KMS-11 (cell line): ENCODE measurements at regions not wholly inside any gene's neighbourhood (a gene's known extent, or its start where the extent isn't known, plus 50 kb on each side); places are given as distances from the start of the nearest gene placed in this dataset.

Source experiments
- H2AFZ ChIP-seq: fragments of 200-600 bp; sonication (generic); 2 replicates; pipeline ENCODE4 v1.6.1; 2016; ENCODE audit warnings: antibody characterized with exemption, mixed run types, low read depth
- H3K27ac ChIP-seq: fragments of 200-600 bp; sonication (generic); 2 replicates; pipeline ENCODE4 v1.6.1; 2016; ENCODE audit warnings: mild to moderate bottlenecking, mixed run types
- H3K27me3 ChIP-seq: fragments of 200-600 bp; sonication (generic); 2 replicates; pipeline ENCODE4 v1.6.1; 2017; ENCODE audit warnings: mild to moderate bottlenecking, low read depth, mixed run types, moderate library complexity; ENCODE audit not compliant: insufficient read depth
- H3K36me3 ChIP-seq: fragments of 200-600 bp; sonication (generic); 2 replicates; pipeline ENCODE4 v1.6.1; 2017; ENCODE audit warnings: mild to moderate bottlenecking, mixed run types; ENCODE audit not compliant: insufficient read depth
- H3K4me1 ChIP-seq: fragments of 200-600 bp; sonication (generic); 2 replicates; pipeline ENCODE4 v1.6.1; 2016; ENCODE audit warnings: mild to moderate bottlenecking, low read depth, mixed run types; ENCODE audit not compliant: poor library complexity, severe bottlenecking
- H3K4me2 ChIP-seq: fragments of 200-600 bp; sonication (generic); 2 replicates; pipeline ENCODE4 v1.7.0; 2016; ENCODE audit warnings: mild to moderate bottlenecking, mixed run types
- H3K4me3 ChIP-seq: fragments of 200-600 bp; sonication (generic); IDR thresholded peaks from 2 replicates; pipeline ENCODE4 v1.6.1; 2017; ENCODE audit warnings: low read depth, low read length, mixed read lengths; ENCODE audit not compliant: insufficient read depth
- H3K79me2 ChIP-seq: fragments of 200-600 bp; sonication (generic); 2 replicates; pipeline ENCODE4 v1.6.1; 2016; ENCODE audit warnings: low read depth, mixed run types; ENCODE audit not compliant: insufficient read depth
- H3K9ac ChIP-seq: fragments of 200-600 bp; sonication (generic); 2 replicates; pipeline ENCODE4 v1.6.1; 2016; ENCODE audit warnings: mild to moderate bottlenecking, mixed run types
- H4K20me1 ChIP-seq: fragments of 200-600 bp; sonication (generic); 2 replicates; pipeline ENCODE4 v1.6.1; 2016; ENCODE audit warnings: mild to moderate bottlenecking, mixed run types; ENCODE audit not compliant: insufficient read depth
- CTCF ChIP-seq: fragments of 200-600 bp; sonication (generic); conservative IDR thresholded peaks from 2 replicates; pipeline ENCODE4 v1.6.1; 2017; ENCODE audit warnings: low read depth, mild to moderate bottlenecking, antibody characterized with exemption, low read length, moderate library complexity, mixed read lengths

GRCh38 chr10:21399392-21400035 is 126.0 kb downstream of the SKIDA1 start:
- H3K9ac ChIP-seq = no peak overlapping the region
- no peaks in the 10 kb centered on the region for H3K4me1 ChIP-seq
- no peaks in the 10 kb centered on the region for H3K79me2 ChIP-seq
- no peaks in the 10 kb centered on the region for H3K27me3 ChIP-seq
- H3K4me2 ChIP-seq = no peak overlapping the region
- H3K27ac ChIP-seq = no peak overlapping the region
- no peaks in the 10 kb centered on the region for H3K36me3 ChIP-seq
- no peak overlapping the region for H2AFZ ChIP-seq
- H4K20me1 ChIP-seq = no peaks in the 10 kb centered on the region
- no peak overlapping the region for H3K4me3 ChIP-seq
- no peak for TF ChIP-seq CTCF

- Histone ChIP-seq H2AFZ (no peak overlapping the region), H3K27me3 (no peaks in the 10 kb centered on the region), H3K9ac (no peak overlapping the region), H4K20me1 (no peaks in the 10 kb centered on the region), H3K4me1 (no peaks in the 10 kb centered on the region), H3K4me3 (no peak overlapping the region), H3K27ac (no peak overlapping the region), H3K36me3 (no peaks in the 10 kb centered on the region), H3K79me2 (no peaks in the 10 kb centered on the region), H3K4me2 (no peak overlapping the region)
- no peak for TF ChIP-seq CTCF
Measured at GRCh38 chr10:21398563-21399231, 126.8 kb downstream of the SKIDA1 start.

GRCh38 chr10:21396889-21397288 is 128.6 kb downstream of the SKIDA1 start:
- Histone ChIP-seq H3K79me2 (no peaks in the 10 kb centered on the region), H3K4me2 (no peak overlapping the region), H3K4me3 (no peak overlapping the region), H3K36me3 (no peaks in the 10 kb centered on the region), H3K9ac (no peak overlapping the region), H3K27ac (no peak overlapping the region), H2AFZ (no peak overlapping the region), H3K27me3 (no peaks in the 10 kb centered on the region), H4K20me1 (no peaks in the 10 kb centered on the region), H3K4me1 (no peaks in the 10 kb centered on the region)
- no peak for TF ChIP-seq CTCF

- Histone ChIP-seq H3K27me3 (no peaks in the 10 kb centered on the region), H3K4me1 (no peaks in the 10 kb centered on the region), H3K4me2 (no peak overlapping the region), H3K36me3 (no peaks in the 10 kb centered on the region), H2AFZ (no peak overlapping the region), H3K4me3 (no peak overlapping the region), H3K27ac (no peak overlapping the region), H3K79me2 (no peaks in the 10 kb centered on the region), H3K9ac (no peak overlapping the region), H4K20me1 (no peaks in the 10 kb centered on the region)
- TF ChIP-seq CTCF = no peak
Measured at GRCh38 chr10:21393931-21394330, 131.6 kb downstream of the SKIDA1 start.
